GM23248 (cell line): ENCODE measurements at regions not wholly inside any gene's neighbourhood (a gene's known extent, or its start where the extent isn't known, plus 50 kb on each side); places are given as distances from the start of the nearest gene placed in this dataset.

Source experiments
- EZH2 ChIP-seq: fragments of 200-600 bp; sonication (generic); IDR thresholded peaks from 2 replicates; pipeline ENCODE4 v1.6.1; 2018; ENCODE audit warnings: antibody characterized with exemption, mild to moderate bottlenecking; ENCODE audit not compliant: insufficient read depth, poor library complexity, severe bottlenecking
- EZH2phosphoT487 ChIP-seq: fragments of 200-600 bp; sonication (generic); IDR thresholded peaks from 2 replicates; pipeline ENCODE4 v1.6.1; 2018; ENCODE audit warnings: antibody characterized with exemption, moderate library complexity, mild to moderate bottlenecking, low read depth; ENCODE audit not compliant: insufficient read depth

DNA sequence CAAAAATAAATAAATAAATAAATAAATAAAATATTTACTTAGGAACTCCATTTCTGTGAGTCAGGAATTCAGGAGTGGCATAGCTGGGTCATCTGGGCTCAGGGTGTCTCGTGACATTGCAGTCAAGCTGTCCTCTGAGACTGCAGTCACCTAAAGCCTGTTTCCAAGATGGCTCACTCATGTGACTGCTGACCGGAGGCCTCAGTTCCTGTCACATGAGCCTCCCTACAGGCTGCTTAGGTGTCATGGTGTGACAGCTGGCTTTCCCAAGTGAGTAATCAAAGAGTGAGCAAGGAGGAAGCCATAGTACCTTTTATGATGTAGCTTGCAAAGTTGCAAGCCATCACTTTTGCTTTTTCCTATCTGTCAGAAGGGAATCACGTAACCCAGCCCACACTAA, 128.6 kb upstream of the KCTD7 start:
- TF ChIP-seq EZH2 (no peak), EZH2phosphoT487 (no peak)
